ENCODE measurements at regions not wholly inside any gene's neighbourhood (a gene's known extent, or its start where the extent isn't known, plus 50 kb on each side); places are given as distances from the start of the nearest gene placed in this dataset.
A peak's percentile ranks its signal among the peaks of the same experiment; 100 is the strongest.
"Not testable (repeated sequence)": the region's sequence is repeated elsewhere in the genome, so short reads cannot be mapped to it uniquely, and the experiment has no call there.

DNA sequence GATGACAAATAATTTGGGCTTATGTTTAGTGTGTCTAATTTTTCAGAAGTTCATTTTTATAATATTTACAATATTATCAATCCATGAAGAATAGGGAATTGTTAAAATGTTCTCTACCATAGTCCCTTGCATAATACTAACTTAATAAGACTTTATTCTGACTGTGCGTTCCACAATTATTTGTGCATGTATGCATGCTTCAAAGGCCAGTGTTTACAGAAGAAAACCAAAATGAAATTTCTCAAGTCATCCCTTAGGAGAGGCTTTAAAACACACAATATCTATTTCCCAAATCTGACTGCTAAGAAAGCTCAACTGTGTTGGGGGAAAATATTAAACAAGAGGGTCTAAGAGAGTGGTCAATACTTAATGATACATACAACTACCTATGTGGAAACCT is 226.3 kb upstream of the ANKRD50 start:
- ATAC-seq (no peak), DNase-seq (no peak)
- POLR2A ChIA-PET, result no interaction called here
- Mint-ChIP-seq H3K36me3 (no peaks in the 10 kb centered on the region), H3K4me3 (no peak overlapping the region), H3K27me3 (no peaks in the 10 kb centered on the region), H3K4me1 (no peaks in the 10 kb centered on the region), H3K27ac (no peak overlapping the region), H3K9me3 (peaks cover 0 to 8% (median 3%) of the 10 kb centered on the region in 9 donors)

GRCh38 chr4:124937993-124938392 is 225.5 kb upstream of the ANKRD50 start:
- H3K4me3 Mint-ChIP-seq, result no peak overlapping the region
- H3K27ac Mint-ChIP-seq, result no peak overlapping the region
- DNase-seq (no peak), ATAC-seq (no peak)
- POLR2A ChIA-PET, result no interaction called here
- H3K27me3 Mint-ChIP-seq, result no peaks in the 10 kb centered on the region
- H3K36me3 Mint-ChIP-seq, result no peaks in the 10 kb centered on the region
- H3K9me3 Mint-ChIP-seq, result peaks cover 0 to 6% (median 0%) of the 10 kb centered on the region in 9 donors
- H3K4me1 Mint-ChIP-seq, result no peaks in the 10 kb centered on the region

- no peak for ATAC-seq
- Mint-ChIP-seq H3K4me3 (no peak overlapping the region), H3K4me1 (no peaks in the 10 kb centered on the region), H3K9me3 (peaks cover 0 to 6% (median 0%) of the 10 kb centered on the region in 9 donors), H3K36me3 (no peaks in the 10 kb centered on the region), H3K27ac (no peak overlapping the region), H3K27me3 (no peaks in the 10 kb centered on the region)
- no peak for DNase-seq
- POLR2A ChIA-PET, result no interaction called here
These were observed 223.9 kb upstream of the ANKRD50 start for GRCh38 chr4:124936427-124936826.

DNA sequence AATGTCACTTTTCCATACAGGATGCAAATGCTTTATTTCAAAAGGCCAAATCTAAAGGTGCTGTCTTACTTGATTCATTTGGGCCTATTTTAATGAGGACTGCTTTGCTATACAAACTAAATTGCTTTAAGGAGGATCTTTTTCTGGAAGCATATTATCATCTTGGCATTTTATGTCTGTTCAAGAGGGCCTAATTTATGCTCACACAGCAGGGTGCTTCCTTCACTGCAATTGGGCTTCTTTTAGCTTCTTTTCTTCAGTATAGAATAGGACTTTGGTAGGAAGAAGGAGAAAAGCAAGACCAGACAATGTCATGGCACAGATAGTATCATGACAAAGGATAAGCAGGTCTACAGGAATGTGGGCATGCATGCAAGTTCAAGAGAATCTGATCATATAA is 222.4 kb upstream of the ANKRD50 start:
- no peak for DNase-seq
- Mint-ChIP-seq H3K4me1 (no peaks in the 10 kb centered on the region), H3K9me3 (peaks cover 0 to 6% (median 0%) of the 10 kb centered on the region in 9 donors), H3K27ac (no peak overlapping the region), H3K27me3 (no peaks in the 10 kb centered on the region), H3K36me3 (no peaks in the 10 kb centered on the region), H3K4me3 (no peak overlapping the region)
- POLR2A ChIA-PET, result no interaction called here
- ATAC-seq, result no peak

GRCh38 chr4:124933521-124933920 is 221.0 kb upstream of the ANKRD50 start:
- Mint-ChIP-seq H3K27me3 (no peaks in the 10 kb centered on the region), H3K36me3 (no peaks in the 10 kb centered on the region), H3K4me3 (no peak overlapping the region), H3K4me1 (no peaks in the 10 kb centered on the region), H3K9me3 (peaks cover 0 to 6% (median 0%) of the 10 kb centered on the region in 9 donors), H3K27ac (no peak overlapping the region)
- ATAC-seq (no peak), DNase-seq (no peak)
- POLR2A ChIA-PET, result no interaction called here

DNA sequence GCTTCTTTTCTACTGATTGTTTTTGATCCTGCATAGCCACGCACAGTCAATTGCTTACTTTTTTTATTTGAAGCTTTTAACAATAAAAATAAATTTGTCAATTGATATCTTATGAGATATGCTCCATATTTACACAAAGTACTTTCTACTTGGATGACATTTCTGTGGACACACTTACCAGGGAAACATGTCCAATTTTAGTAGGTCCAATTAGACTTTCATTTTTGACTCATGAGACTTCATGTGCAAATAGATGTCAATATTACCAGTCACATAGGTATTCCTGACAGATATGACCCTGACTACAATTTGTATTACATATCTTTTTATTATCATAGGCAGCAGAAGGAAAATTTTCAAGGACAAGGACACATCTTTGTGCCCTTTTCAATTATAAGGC is 219.9 kb upstream of the ANKRD50 start:
- DNase-seq (no peak), ATAC-seq (no peak)
- peaks cover 0 to 4% (median 0%) of the 10 kb centered on the region in 9 donors for H3K9me3 Mint-ChIP-seq
- H3K4me3 Mint-ChIP-seq, result no peak overlapping the region
- H3K36me3 Mint-ChIP-seq, result no peaks in the 10 kb centered on the region
- H3K27me3 Mint-ChIP-seq, result no peaks in the 10 kb centered on the region
- POLR2A ChIA-PET, result no interaction called here
- no peak overlapping the region for H3K27ac Mint-ChIP-seq
- H3K4me1 Mint-ChIP-seq, result no peaks in the 10 kb centered on the region

GRCh38 chr4:124931050-124931449 is 218.5 kb upstream of the ANKRD50 start:
- Mint-ChIP-seq H3K36me3 (no peaks in the 10 kb centered on the region), H3K4me1 (no peaks in the 10 kb centered on the region), H3K4me3 (no peak overlapping the region), H3K9me3 (peaks cover 0 to 4% (median 0%) of the 10 kb centered on the region in 9 donors), H3K27me3 (no peaks in the 10 kb centered on the region), H3K27ac (no peak overlapping the region)
- POLR2A ChIA-PET, result no interaction called here
- DNase-seq, result no peak
- no peak for ATAC-seq

DNA sequence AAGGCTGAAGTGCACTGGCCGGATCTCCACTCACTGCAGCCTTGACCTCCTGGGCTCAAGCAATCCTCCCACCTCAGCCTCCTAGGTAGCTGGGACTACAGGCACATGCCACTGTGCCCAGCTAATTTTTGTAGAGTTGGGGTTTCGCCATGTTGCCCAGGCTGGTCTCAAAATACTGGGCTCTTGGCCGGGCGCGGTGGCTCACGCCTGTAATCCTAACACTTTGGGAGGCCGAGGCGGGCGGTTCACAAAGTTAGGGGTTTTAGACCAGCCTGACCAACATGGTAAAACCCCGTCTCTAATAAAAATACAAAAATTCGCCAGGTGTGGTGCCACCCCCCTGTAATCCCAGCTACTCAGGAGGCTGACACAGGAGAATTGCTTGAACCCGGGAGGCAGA is 210.2 kb upstream of the ANKRD50 start:
- H3K9me3 Mint-ChIP-seq, ATAC-seq, H3K27me3 Mint-ChIP-seq, H3K4me3 Mint-ChIP-seq, POLR2A ChIA-PET, H3K36me3 Mint-ChIP-seq, DNase-seq, H3K4me1 Mint-ChIP-seq, H3K27ac Mint-ChIP-seq: not testable (repeated sequence)

DNA sequence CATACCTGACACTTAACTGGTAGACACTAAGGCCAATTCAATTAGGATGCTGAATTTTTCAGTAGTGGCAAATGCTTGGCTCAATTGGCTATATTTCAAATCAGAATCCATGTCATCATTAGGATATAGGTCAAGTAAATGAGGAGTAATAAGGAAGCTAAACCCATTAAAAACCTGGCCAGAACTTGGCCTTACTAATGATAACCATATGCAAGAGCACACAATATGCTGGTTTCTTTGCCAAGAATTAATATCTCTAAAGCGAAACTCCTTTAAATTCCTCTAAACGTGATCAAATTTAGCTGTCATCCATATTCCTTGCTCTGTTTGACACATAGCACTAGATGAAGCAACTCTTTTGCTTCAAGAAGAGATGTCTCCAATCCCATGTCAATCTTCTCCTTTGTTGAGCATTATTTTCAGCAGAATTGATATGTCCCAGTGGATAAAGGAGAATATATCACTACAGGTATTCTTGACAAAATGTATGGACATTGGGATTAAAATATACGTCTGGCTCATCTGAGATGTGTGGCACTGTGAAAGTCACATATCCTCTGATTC is 206.1 kb upstream of the ANKRD50 start:
- no peak for DNase-seq
- POLR2A ChIA-PET, result no interaction called here
- ATAC-seq, result no peak
- no peaks in the 10 kb centered on the region for H3K4me1 Mint-ChIP-seq
- peaks cover 0 to 4% (median 0%) of the 10 kb centered on the region in 3 donors for H3K36me3 Mint-ChIP-seq
- H3K27me3 Mint-ChIP-seq, result no peaks in the 10 kb centered on the region
- no peak overlapping the region for H3K4me3 Mint-ChIP-seq
- H3K27ac Mint-ChIP-seq, result no peak overlapping the region
- peaks cover 0 to 12% (median 3%) of the 10 kb centered on the region in 9 donors for H3K9me3 Mint-ChIP-seq

- peaks cover 0 to 11% (median 0%) of the 10 kb centered on the region in 3 donors for H3K36me3 Mint-ChIP-seq
- DNase-seq (no peak), ATAC-seq (no peak)
- H3K27ac Mint-ChIP-seq, result no peak overlapping the region
- H3K9me3 Mint-ChIP-seq, result peaks cover 0 to 29% (median 19%) of the 10 kb centered on the region in 9 donors
- POLR2A ChIA-PET, result no interaction called here
- no peaks in the 10 kb centered on the region for H3K27me3 Mint-ChIP-seq
- no peaks in the 10 kb centered on the region for H3K4me1 Mint-ChIP-seq
- no peak overlapping the region for H3K4me3 Mint-ChIP-seq
These were observed 202.5 kb upstream of the ANKRD50 start for GRCh38 chr4:124915073-124915472.

DNA sequence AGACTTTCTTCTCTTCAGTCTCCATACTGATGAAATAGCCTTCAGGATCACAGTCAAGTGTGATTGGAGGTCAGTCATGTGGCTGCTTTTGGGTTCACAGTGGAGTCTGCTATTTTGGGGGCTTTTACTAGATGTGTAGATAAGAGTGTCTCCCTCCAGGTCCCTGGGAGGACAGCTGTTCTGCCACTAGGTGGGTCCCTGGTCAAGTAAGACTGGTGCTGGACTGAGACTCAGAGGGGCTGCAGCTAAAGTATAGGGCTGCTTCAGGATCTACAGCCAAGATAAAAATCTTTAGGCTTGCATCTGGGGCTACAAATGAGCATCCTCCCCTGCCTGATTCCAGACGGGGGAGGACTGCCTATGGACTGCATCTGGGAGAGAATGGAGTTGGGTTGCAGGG is 200.7 kb upstream of the ANKRD50 start:
- Mint-ChIP-seq H3K4me3 (no peak overlapping the region), H3K36me3 (peaks cover 0 to 11% (median 0%) of the 10 kb centered on the region in 3 donors), H3K4me1 (no peaks in the 10 kb centered on the region), H3K9me3 (peaks cover 0 to 29% (median 19%) of the 10 kb centered on the region in 9 donors), H3K27ac (no peak overlapping the region), H3K27me3 (no peaks in the 10 kb centered on the region)
- POLR2A ChIA-PET, result no interaction called here
- no peak for ATAC-seq
- no peak for DNase-seq

GRCh38 chr4:124910327-124910726 is 197.8 kb upstream of the ANKRD50 start:
- Mint-ChIP-seq H3K4me1 (no peaks in the 10 kb centered on the region), H3K9me3 (peaks cover 4 to 33% (median 19%) of the 10 kb centered on the region in 9 donors), H3K27me3 (no peaks in the 10 kb centered on the region), H3K27ac (peak overlapping the region in 1 of 10 donors; percentile 35), H3K36me3 (peaks cover 0 to 11% (median 0%) of the 10 kb centered on the region in 3 donors), H3K4me3 (no peak overlapping the region)
- POLR2A ChIA-PET, result no interaction called here
- ATAC-seq (no peak), DNase-seq (no peak)

GRCh38 chr4:124907881-124908280 is 195.3 kb upstream of the ANKRD50 start:
- no peak for ATAC-seq
- POLR2A ChIA-PET, result no interaction called here
- Mint-ChIP-seq H3K9me3 (peaks cover 5 to 29% (median 12%) of the 10 kb centered on the region in 9 donors), H3K27ac (no peak overlapping the region), H3K27me3 (no peaks in the 10 kb centered on the region), H3K4me1 (no peaks in the 10 kb centered on the region), H3K4me3 (no peak overlapping the region), H3K36me3 (peaks cover 0 to 5% (median 0%) of the 10 kb centered on the region in 3 donors)
- DNase-seq, result no peak

DNA sequence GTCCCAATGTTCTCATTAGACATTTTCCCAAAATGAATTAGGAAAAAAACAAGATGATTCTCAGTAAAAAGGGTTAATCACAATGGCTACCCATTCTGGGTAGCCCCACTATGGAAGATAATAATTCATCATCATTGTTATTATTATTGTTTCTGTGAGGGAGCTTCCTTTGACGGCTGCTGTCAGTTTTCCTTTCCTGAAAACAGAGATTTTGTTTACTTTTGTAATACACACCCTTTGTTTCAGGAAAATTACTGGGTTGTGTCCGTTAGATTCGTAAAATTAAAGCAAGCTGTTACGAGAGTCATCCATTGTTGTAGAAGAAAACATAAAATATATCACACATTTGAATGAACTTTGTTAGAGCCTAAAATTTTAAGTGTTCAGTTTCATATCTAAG is 192.9 kb upstream of the ANKRD50 start:
- H3K4me3 Mint-ChIP-seq, result no peak overlapping the region
- H3K9me3 Mint-ChIP-seq, result peaks cover 0 to 10% (median 3%) of the 10 kb centered on the region in 9 donors
- H3K27me3 Mint-ChIP-seq, result no peaks in the 10 kb centered on the region
- no peaks in the 10 kb centered on the region for H3K36me3 Mint-ChIP-seq
- DNase-seq (no peak), ATAC-seq (no peak)
- POLR2A ChIA-PET, result no interaction called here
- no peaks in the 10 kb centered on the region for H3K4me1 Mint-ChIP-seq
- H3K27ac Mint-ChIP-seq, result no peak overlapping the region
